Nephron (organoid): ENCODE measurements at regions not wholly inside any gene's neighbourhood (a gene's known extent, or its start where the extent isn't known, plus 50 kb on each side); places are given as distances from the start of the nearest gene placed in this dataset.
"Not testable (repeated sequence)": the region's sequence is repeated elsewhere in the genome, so short reads cannot be mapped to it uniquely, and the experiment has no call there.

Experiments used
- H3K27ac Mint-ChIP-seq, 3 experiments: 2 replicates each; pipeline ENCODE4 v1.8.0; 2020; ENCODE audit warnings: mixed read lengths in 3 of 3, mild to moderate bottlenecking in 2 of 3, moderate library complexity in 1 of 3
- H3K27me3 Mint-ChIP-seq: 2 replicates; pipeline ENCODE4 v1.8.0; 2021; ENCODE audit warnings: low read depth, mild to moderate bottlenecking, moderate library complexity, mixed read lengths
- H3K36me3 Mint-ChIP-seq: 2 replicates; pipeline ENCODE4 v1.8.0; 2020; ENCODE audit warnings: low read depth, mixed read lengths
- H3K4me1 Mint-ChIP-seq: 2 replicates; pipeline ENCODE4 v1.8.0; 2020; ENCODE audit warnings: mixed read lengths
- H3K4me3 Mint-ChIP-seq, 3 experiments: 2 replicates each; pipeline ENCODE4 v1.8.0; 2020; ENCODE audit warnings: mild to moderate bottlenecking in 3 of 3, mixed read lengths in 3 of 3, moderate library complexity in 2 of 3
- H3K9me3 Mint-ChIP-seq: 2 replicates; pipeline ENCODE4 v1.8.0; 2020; ENCODE audit warnings: mixed read lengths

- H3K27ac Mint-ChIP-seq, H3K9me3 Mint-ChIP-seq, H3K4me3 Mint-ChIP-seq, H3K27me3 Mint-ChIP-seq, H3K36me3 Mint-ChIP-seq, H3K4me1 Mint-ChIP-seq: not testable (repeated sequence)
These were observed 108.0 kb downstream of the NSUN5 start for GRCh38 chr7:73200518-73201099.

- not testable (repeated sequence) for H3K27ac Mint-ChIP-seq, H3K36me3 Mint-ChIP-seq, H3K4me1 Mint-ChIP-seq, H3K27me3 Mint-ChIP-seq, H3K4me3 Mint-ChIP-seq, H3K9me3 Mint-ChIP-seq
These were observed 108.2 kb upstream of the SPDYE9 start for GRCh38 chr7:73193991-73194390.

- H3K36me3 Mint-ChIP-seq, H3K4me1 Mint-ChIP-seq, H3K27ac Mint-ChIP-seq, H3K27me3 Mint-ChIP-seq, H3K9me3 Mint-ChIP-seq, H3K4me3 Mint-ChIP-seq: not testable (repeated sequence)
These were observed 104.8 kb upstream of the SPDYE9 start for GRCh38 chr7:73190483-73191155.

- H3K36me3 Mint-ChIP-seq, H3K27me3 Mint-ChIP-seq, H3K27ac Mint-ChIP-seq, H3K4me1 Mint-ChIP-seq, H3K4me3 Mint-ChIP-seq, H3K9me3 Mint-ChIP-seq: not testable (repeated sequence)
These were observed 102.4 kb upstream of the SPDYE9 start for GRCh38 chr7:73188287-73188686.

- H3K4me3 Mint-ChIP-seq, H3K27ac Mint-ChIP-seq, H3K27me3 Mint-ChIP-seq, H3K9me3 Mint-ChIP-seq, H3K36me3 Mint-ChIP-seq, H3K4me1 Mint-ChIP-seq: not testable (repeated sequence)
These were observed 100.9 kb upstream of the SPDYE9 start for GRCh38 chr7:73186589-73187309.

- not testable (repeated sequence) for H3K4me3 Mint-ChIP-seq, H3K27me3 Mint-ChIP-seq, H3K27ac Mint-ChIP-seq, H3K36me3 Mint-ChIP-seq, H3K9me3 Mint-ChIP-seq, H3K4me1 Mint-ChIP-seq
These were observed 91.0 kb upstream of the SPDYE9 start for GRCh38 chr7:73176813-73177212.

DNA sequence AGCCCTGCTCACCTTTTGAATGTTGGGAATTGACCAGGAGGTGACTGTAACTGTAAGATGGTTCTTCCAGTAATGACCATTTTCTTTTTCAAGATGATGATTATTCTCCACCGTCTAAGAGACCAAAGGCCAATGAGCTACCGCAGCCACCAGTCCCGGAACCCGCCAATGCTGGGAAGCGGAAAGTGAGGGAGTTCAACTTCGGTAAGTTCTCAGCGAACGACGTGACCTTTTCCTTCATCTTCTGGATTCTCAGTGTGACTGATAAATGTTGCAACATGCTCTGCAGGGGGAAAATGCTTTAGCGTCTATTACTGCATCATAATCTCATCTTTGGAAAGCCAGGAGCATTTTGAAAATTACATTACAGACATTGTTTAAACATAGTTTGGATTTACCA lies 89.5 kb upstream of the SPDYE9 start:
- H3K4me1 Mint-ChIP-seq, H3K36me3 Mint-ChIP-seq, H3K9me3 Mint-ChIP-seq, H3K27ac Mint-ChIP-seq, H3K27me3 Mint-ChIP-seq, H3K4me3 Mint-ChIP-seq: not testable (repeated sequence)

GRCh38 chr7:73170902-73171301 lies 85.1 kb upstream of the SPDYE9 start:
- not testable (repeated sequence) for H3K36me3 Mint-ChIP-seq, H3K4me1 Mint-ChIP-seq, H3K9me3 Mint-ChIP-seq, H3K4me3 Mint-ChIP-seq, H3K27me3 Mint-ChIP-seq, H3K27ac Mint-ChIP-seq

DNA sequence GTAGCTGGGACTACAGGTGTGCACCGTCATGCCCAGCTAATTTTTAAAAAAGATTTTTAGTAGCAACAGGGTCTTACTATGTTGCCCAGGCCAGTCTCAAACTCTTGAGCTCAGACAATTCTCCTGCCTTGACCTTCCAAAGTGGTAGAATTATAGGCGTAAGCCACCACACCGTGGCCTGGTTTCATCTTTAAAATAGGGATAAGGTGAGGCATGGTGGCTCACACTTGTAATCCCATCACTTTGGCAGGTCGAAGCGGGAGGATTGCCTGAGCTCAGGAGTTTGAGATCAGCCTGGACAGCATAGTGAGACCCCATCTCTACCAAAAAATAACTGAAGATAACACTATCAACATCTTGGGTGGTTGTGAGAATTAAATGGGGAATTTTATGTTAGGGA lies 84.6 kb upstream of the SPDYE9 start:
- not testable (repeated sequence) for H3K27me3 Mint-ChIP-seq, H3K27ac Mint-ChIP-seq, H3K4me3 Mint-ChIP-seq, H3K36me3 Mint-ChIP-seq, H3K4me1 Mint-ChIP-seq, H3K9me3 Mint-ChIP-seq

GRCh38 chr7:73166152-73166551 lies 80.3 kb upstream of the SPDYE9 start:
- H3K27ac Mint-ChIP-seq, H3K9me3 Mint-ChIP-seq, H3K27me3 Mint-ChIP-seq, H3K4me1 Mint-ChIP-seq, H3K36me3 Mint-ChIP-seq, H3K4me3 Mint-ChIP-seq: not testable (repeated sequence)

GRCh38 chr7:73162680-73163079 lies 76.8 kb upstream of the SPDYE9 start:
- not testable (repeated sequence) for H3K27me3 Mint-ChIP-seq, H3K27ac Mint-ChIP-seq, H3K9me3 Mint-ChIP-seq, H3K36me3 Mint-ChIP-seq, H3K4me1 Mint-ChIP-seq, H3K4me3 Mint-ChIP-seq

DNA sequence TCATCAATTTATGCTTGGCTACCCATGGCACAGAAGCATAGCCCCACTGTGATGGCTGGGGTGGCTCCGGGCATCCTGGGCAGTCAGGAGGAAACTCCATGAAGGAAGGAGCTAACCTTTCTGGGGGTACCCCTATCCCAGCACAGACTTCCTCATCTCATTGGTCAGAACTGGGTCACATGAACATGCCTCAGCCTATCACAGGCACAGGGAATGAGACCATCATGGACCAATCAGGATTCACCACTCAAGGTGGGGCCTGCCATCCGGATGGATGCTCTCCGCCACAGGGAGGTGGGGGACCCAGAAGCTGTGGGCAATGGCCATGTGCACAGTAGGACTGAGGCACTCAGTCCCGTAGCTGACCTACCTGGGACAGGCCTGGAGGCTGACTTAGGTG lies 75.9 kb upstream of the SPDYE9 start:
- H3K27ac Mint-ChIP-seq, H3K9me3 Mint-ChIP-seq, H3K36me3 Mint-ChIP-seq, H3K4me1 Mint-ChIP-seq, H3K4me3 Mint-ChIP-seq, H3K27me3 Mint-ChIP-seq: not testable (repeated sequence)

DNA sequence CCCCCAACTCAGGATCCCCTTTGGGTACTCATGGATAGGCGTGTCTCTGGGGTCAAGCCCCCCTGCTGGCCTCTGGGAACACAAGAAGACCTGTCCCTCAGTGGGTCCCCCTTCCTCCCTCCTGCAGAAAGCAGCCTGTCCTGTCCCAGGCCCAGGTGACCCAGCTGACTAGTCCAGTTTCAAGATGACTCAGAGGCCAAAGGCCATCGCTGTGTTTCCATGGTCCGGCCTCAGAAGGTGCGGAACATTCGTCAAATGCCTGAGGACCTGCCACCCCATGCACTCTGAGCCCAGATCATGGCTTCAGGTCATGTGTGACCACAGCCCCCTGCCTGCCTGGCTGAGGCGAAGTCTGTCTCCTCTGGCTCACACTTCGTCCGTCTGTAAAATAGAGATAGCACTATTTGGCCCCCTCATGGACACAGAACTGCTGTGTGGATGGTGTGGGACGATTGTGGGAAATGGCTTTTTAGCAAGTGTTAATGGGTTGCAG lies 71.4 kb upstream of the SPDYE9 start:
- not testable (repeated sequence) for H3K27ac Mint-ChIP-seq, H3K4me3 Mint-ChIP-seq, H3K9me3 Mint-ChIP-seq, H3K4me1 Mint-ChIP-seq, H3K27me3 Mint-ChIP-seq, H3K36me3 Mint-ChIP-seq

DNA sequence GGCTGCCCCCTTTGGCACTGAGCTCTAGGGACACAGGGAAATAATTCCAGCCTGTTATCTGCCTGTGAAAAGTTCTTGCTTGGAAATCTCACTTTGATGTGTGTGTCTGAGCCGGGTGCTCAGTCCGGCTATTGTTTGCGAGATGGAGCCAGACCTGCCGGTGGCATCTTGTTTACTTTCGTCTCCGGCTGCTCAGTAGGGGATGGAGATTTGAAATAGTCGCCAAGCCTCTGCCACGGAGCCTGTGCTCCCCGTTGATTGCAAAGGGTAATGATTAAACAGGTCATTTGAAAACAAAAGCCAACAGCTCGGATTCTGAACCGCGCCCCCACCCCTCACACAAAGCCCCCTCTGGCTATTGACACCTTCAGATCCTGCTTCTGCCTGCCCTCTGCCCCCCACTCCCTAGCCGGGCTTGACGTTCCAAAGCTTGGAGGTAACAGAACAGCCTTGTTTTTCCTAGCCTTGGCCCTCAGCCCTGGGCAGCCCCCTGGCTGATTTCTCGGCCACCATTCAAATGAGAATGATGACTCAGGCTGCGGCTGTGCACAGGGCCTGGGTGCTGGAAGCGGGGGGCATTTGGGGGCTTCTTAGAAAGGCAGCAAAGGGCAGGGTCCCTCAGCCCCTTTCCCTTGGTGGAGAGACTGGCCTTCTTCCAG lies 70.8 kb upstream of the SPDYE9 start:
- H3K9me3 Mint-ChIP-seq, H3K36me3 Mint-ChIP-seq, H3K27ac Mint-ChIP-seq, H3K4me1 Mint-ChIP-seq, H3K27me3 Mint-ChIP-seq: not testable (repeated sequence)
- H3K4me3 Mint-ChIP-seq, result peak overlapping the region in 1 of 3 experiments; percentile 99

GRCh38 chr7:73154586-73155038 lies 68.8 kb upstream of the SPDYE9 start:
- H3K27ac Mint-ChIP-seq, H3K36me3 Mint-ChIP-seq, H3K27me3 Mint-ChIP-seq, H3K9me3 Mint-ChIP-seq, H3K4me1 Mint-ChIP-seq: not testable (repeated sequence)
- H3K4me3 Mint-ChIP-seq, result peak overlapping the region; percentile 76 to 82 (median 80)
